ENCODE measurements at regions not wholly inside any gene's neighbourhood (a gene's known extent, or its start where the extent isn't known, plus 50 kb on each side); places are given as distances from the start of the nearest gene placed in this dataset.

DNA sequence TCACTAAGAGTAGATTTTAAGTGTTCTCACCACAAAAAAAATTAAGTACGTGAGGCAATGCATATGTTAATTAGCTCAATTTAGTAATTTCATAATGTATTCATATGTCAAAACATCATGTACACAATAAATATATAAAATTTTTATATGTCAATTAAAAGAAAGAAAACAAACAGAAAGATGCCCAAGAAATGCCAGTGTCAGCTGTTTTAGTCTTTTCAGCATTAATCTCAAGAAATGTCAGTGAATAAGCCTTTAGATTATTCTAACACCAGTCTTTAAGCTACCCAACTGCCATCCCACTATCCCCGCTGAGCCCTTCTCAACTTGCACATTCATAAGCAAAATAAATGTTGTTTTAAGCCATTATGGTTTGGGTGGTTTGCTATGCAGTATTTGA is 76.5 kb downstream of the C1D start:
- TF ChIP-seq ZFP3 (CRISPR knock-in tag; IDR thresholded peaks at IDR 0.05) (no peak), CREB5 (CRISPR knock-in tag; IDR thresholded peaks at IDR 0.05; ENCODE audit: low read depth) (no peak)
